ENCODE measurements at regions not wholly inside any gene's neighbourhood (a gene's known extent, or its start where the extent isn't known, plus 50 kb on each side); places are given as distances from the start of the nearest gene placed in this dataset.

DNA sequence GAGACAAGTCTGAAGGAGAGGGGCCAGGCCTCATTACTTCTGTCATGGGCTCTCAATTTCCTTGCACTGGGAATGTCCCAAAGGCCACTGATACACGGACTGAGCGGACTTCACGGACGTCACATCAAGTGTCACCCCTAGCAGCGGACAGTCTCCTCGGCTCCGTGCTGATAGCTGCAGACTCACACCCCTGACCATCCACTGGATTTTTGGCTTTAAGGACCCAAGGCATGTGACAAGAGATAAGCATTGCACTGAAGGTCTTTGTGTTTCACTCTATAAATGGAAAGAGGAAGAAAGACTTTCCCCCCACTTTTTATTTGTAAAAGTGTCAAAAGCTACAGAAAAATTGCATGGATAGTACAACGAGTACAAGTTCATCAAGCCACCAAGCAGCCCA is 200.4 kb upstream of the FGGY start (continued):
- TF ChIP-seq, protein P1, sequence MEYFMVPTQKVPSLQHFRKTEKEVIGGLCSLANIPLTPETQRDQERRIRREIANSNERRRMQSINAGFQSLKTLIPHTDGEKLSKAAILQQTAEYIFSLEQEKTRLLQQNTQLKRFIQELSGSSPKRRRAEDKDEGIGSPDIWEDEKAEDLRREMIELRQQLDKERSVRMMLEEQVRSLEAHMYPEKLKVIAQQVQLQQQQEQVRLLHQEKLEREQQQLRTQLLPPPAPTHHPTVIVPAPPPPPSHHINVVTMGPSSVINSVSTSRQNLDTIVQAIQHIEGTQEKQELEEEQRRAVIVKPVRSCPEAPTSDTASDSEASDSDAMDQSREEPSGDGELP (CRISPR knock-in tag; IDR thresholded peaks at IDR 0.05; ENCODE audit: borderline replicate concordance) = peak; percentile 34; the same call in 1 of the 2 replicates
- no peak for TF ChIP-seq NFRKB (IDR thresholded peaks at IDR 0.05; ENCODE audit: low read depth)
- no peak for TF ChIP-seq HDAC6 (IDR thresholded peaks at IDR 0.05; ENCODE audit: low read depth, low read length)
- 0 out of 4 replicates have a peak, but pooled peaks of 1 of the 2 experiments have one; percentile 12 for TF ChIP-seq TBL1XR1 (IDR thresholded peaks at IDR 0.05; ENCODE audit: low read length in 2 of 2)
- TF ChIP-seq MAZ (CRISPR knock-in tag; conservative IDR thresholded peaks at IDR 0.05 in 1 of 2, IDR thresholded peaks at IDR 0.05 in 1 of 2) = 0 out of 4 replicates have a peak, but pooled peaks have one; percentile 16 to 25
- TF ChIP-seq FOXM1 (IDR thresholded peaks at IDR 0.05; ENCODE audit: low read depth) = no peak
- TF ChIP-seq FOXM1 (CRISPR knock-in tag; IDR thresholded peaks at IDR 0.05; ENCODE audit: low read depth) = no peak
- TF ChIP-seq, protein P2, sequence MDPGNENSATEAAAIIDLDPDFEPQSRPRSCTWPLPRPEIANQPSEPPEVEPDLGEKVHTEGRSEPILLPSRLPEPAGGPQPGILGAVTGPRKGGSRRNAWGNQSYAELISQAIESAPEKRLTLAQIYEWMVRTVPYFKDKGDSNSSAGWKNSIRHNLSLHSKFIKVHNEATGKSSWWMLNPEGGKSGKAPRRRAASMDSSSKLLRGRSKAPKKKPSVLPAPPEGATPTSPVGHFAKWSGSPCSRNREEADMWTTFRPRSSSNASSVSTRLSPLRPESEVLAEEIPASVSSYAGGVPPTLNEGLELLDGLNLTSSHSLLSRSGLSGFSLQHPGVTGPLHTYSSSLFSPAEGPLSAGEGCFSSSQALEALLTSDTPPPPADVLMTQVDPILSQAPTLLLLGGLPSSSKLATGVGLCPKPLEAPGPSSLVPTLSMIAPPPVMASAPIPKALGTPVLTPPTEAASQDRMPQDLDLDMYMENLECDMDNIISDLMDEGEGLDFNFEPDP (CRISPR knock-in tag; IDR thresholded peaks at IDR 0.05) = no peak
- peak; percentile 29; the same call in 1 of the 2 replicates for TF ChIP-seq NFE2 (IDR thresholded peaks at IDR 0.05; ENCODE audit: low read depth)
- peak; percentile 40 for TF ChIP-seq CCNT2 (IDR thresholded peaks at IDR 0.05; ENCODE audit: borderline replicate concordance, extremely low read depth, insufficient read length, low read depth, low read length)
- TF ChIP-seq, protein P3, sequence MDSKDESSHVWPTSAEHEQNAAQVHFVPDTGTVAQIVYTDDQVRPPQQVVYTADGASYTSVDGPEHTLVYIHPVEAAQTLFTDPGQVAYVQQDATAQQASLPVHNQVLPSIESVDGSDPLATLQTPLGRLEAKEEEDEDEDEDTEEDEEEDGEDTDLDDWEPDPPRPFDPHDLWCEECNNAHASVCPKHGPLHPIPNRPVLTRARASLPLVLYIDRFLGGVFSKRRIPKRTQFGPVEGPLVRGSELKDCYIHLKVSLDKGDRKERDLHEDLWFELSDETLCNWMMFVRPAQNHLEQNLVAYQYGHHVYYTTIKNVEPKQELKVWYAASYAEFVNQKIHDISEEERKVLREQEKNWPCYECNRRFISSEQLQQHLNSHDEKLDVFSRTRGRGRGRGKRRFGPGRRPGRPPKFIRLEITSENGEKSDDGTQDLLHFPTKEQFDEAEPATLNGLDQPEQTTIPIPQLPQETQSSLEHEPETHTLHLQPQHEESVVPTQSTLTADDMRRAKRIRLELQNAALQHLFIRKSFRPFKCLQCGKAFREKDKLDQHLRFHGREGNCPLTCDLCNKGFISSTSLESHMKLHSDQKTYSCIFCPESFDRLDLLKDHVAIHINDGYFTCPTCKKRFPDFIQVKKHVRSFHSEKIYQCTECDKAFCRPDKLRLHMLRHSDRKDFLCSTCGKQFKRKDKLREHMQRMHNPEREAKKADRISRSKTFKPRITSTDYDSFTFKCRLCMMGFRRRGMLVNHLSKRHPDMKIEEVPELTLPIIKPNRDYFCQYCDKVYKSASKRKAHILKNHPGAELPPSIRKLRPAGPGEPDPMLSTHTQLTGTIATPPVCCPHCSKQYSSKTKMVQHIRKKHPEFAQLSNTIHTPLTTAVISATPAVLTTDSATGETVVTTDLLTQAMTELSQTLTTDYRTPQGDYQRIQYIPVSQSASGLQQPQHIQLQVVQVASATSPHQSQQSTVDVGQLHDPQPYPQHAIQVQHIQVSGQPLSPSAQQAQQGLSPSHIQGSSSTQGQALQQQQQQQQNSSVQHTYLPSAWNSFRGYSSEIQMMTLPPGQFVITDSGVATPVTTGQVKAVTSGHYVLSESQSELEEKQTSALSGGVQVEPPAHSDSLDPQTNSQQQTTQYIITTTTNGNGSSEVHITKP (IDR thresholded peaks at IDR 0.05; ENCODE audit: partially characterized antibody) = peak; percentile 65
- TF ChIP-seq, protein P4, sequence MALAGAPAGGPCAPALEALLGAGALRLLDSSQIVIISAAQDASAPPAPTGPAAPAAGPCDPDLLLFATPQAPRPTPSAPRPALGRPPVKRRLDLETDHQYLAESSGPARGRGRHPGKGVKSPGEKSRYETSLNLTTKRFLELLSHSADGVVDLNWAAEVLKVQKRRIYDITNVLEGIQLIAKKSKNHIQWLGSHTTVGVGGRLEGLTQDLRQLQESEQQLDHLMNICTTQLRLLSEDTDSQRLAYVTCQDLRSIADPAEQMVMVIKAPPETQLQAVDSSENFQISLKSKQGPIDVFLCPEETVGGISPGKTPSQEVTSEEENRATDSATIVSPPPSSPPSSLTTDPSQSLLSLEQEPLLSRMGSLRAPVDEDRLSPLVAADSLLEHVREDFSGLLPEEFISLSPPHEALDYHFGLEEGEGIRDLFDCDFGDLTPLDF (CRISPR knock-in tag; IDR thresholded peaks at IDR 0.05) = no peak
- no peak for TF ChIP-seq SREBF2 (CRISPR knock-in tag; IDR thresholded peaks at IDR 0.05)
- TF ChIP-seq TCF7 (IDR thresholded peaks at IDR 0.05; ENCODE audit: borderline replicate concordance) = no peak
- TF ChIP-seq TEAD4 (IDR thresholded peaks at IDR 0.05; ENCODE audit: low read length) = peak; percentile 51; the same call in 1 of the 2 replicates
- TF ChIP-seq TEAD4 (CRISPR knock-in tag; IDR thresholded peaks at IDR 0.05; ENCODE audit: borderline replicate concordance) = no peak
- no peak for TF ChIP-seq ZNF143 (CRISPR knock-in tag; IDR thresholded peaks at IDR 0.05)
- TF ChIP-seq ZNF239 (CRISPR knock-in tag; IDR thresholded peaks at IDR 0.05) = 0 out of 2 replicates have a peak, but pooled peaks have one; percentile 18
- TF ChIP-seq, protein P5, sequence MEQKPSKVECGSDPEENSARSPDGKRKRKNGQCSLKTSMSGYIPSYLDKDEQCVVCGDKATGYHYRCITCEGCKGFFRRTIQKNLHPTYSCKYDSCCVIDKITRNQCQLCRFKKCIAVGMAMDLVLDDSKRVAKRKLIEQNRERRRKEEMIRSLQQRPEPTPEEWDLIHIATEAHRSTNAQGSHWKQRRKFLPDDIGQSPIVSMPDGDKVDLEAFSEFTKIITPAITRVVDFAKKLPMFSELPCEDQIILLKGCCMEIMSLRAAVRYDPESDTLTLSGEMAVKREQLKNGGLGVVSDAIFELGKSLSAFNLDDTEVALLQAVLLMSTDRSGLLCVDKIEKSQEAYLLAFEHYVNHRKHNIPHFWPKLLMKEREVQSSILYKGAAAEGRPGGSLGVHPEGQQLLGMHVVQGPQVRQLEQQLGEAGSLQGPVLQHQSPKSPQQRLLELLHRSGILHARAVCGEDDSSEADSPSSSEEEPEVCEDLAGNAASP (IDR thresholded peaks at IDR 0.05) = no peak
- TF ChIP-seq STAT5B (CRISPR knock-in tag; IDR thresholded peaks at IDR 0.05) = no peak
- peak; percentile 49 for TF ChIP-seq CBFA2T3 (IDR thresholded peaks at IDR 0.05)
- TF ChIP-seq ZNF224 (CRISPR knock-in tag; IDR thresholded peaks at IDR 0.05) = no peak
